HEK293 (cell line): ENCODE measurements at regions not wholly inside any gene's neighbourhood (a gene's known extent, or its start where the extent isn't known, plus 50 kb on each side); places are given as distances from the start of the nearest gene placed in this dataset.

Experiments used
- CTCF ChIA-PET: fragments of 350-600 bp; formaldehyde crosslinking; extraction: SDS; loops from one replicate; lab custom pipeline; 2021; ENCODE audit warnings: antibody characterized with exemption; lab: Yijun Ruan, JAX
- POLR2A ChIA-PET: fragments of 300-600 bp; formaldehyde crosslinking; extraction: SDS; loops from one replicate; lab custom pipeline; 2020; ENCODE audit warnings: antibody characterized with exemption, inconsistent platforms; lab: Yijun Ruan, JAX
- H3K27ac ChIP-seq: fragments of 200-500 bp; sonication (Bioruptor generic); 2 replicates; pipeline ENCODE4 v1.5.1; 2014; ENCODE audit warnings: low read depth, low read length, control low read depth, inconsistent platforms; ENCODE audit errors: extremely low read depth
- H3K36me3 ChIP-seq, 2 experiments: fragments of 200-500 bp in 1 of 2; sonication (Bioruptor generic) in 1 of 2; 1 replicate in 1 of 2; 2 replicates in 1 of 2; pipeline ENCODE4 v1.5.1; 2014 to 2017; ENCODE audit warnings: inconsistent platforms in 2 of 2, low read length in 2 of 2; ENCODE audit not compliant: control insufficient read depth in 2 of 2, insufficient read depth in 1 of 2
- H3K4me1 ChIP-seq: fragments of 200-500 bp; sonication (Bioruptor generic); 2 replicates; pipeline ENCODE4 v1.5.1; 2014; ENCODE audit warnings: mild to moderate bottlenecking, low read length, inconsistent platforms; ENCODE audit not compliant: control insufficient read depth, insufficient read depth
- H3K4me3 ChIP-seq: 2 replicates; pipeline ENCODE4 v1.5.1; 2011; ENCODE audit warnings: low read depth, mild to moderate bottlenecking, control low read depth, low read length, moderate library complexity
- H3K9me3 ChIP-seq: fragments of 200-500 bp; sonication (Bioruptor generic); 2 replicates; pipeline ENCODE4 v1.5.1; 2014; ENCODE audit warnings: low read depth, low read length, inconsistent platforms; ENCODE audit not compliant: control insufficient read depth, insufficient read depth
- BCL11A ChIP-seq: fragments of 450-650 bp; formaldehyde crosslinking; IDR thresholded peaks from 2 replicates; pipeline ENCODE4 v1.5.1; 2016; ENCODE audit warnings: low read depth, missing biosample characterization, missing genetic modification characterization
- KLF7 ChIP-seq: fragments of 450-650 bp; formaldehyde crosslinking; IDR thresholded peaks from 2 replicates; pipeline ENCODE4 v1.5.1; 2016; ENCODE audit warnings: missing biosample characterization, missing genetic modification characterization, borderline replicate concordance
- ZBTB7A ChIP-seq: fragments of 450-650 bp; formaldehyde crosslinking; IDR thresholded peaks from 2 replicates; pipeline ENCODE4 v1.5.1; 2016; ENCODE audit warnings: low read depth, missing biosample characterization, missing genetic modification characterization
- ZNF114 ChIP-seq: fragments of 450-650 bp; formaldehyde crosslinking; IDR thresholded peaks from 2 replicates; pipeline ENCODE4 v1.5.0; 2017; ENCODE audit warnings: missing biosample characterization, missing genetic modification characterization
- ZNF19 ChIP-seq: fragments of 450-650 bp; formaldehyde crosslinking; IDR thresholded peaks from 2 replicates; pipeline ENCODE4; 2016; ENCODE audit warnings: missing biosample characterization, missing genetic modification characterization, low read depth
- ZNF335 ChIP-seq: fragments of 450-650 bp; formaldehyde crosslinking; conservative IDR thresholded peaks from 2 replicates; pipeline ENCODE4 v1.5.1; 2016; ENCODE audit warnings: missing biosample characterization, missing genetic modification characterization
- ZNF341 ChIP-seq: fragments of 450-650 bp; formaldehyde crosslinking; IDR thresholded peaks from 2 replicates; pipeline ENCODE4; 2016; ENCODE audit warnings: low read depth, missing biosample characterization, missing genetic modification characterization
- ZNF510 ChIP-seq: fragments of 450-650 bp; formaldehyde crosslinking; IDR thresholded peaks from 2 replicates; pipeline ENCODE4 v1.5.1; 2018; ENCODE audit warnings: mild to moderate bottlenecking, missing genetic modification characterization, missing biosample characterization; ENCODE audit not compliant: insufficient replicate concordance
- ZNF521 ChIP-seq: fragments of 450-650 bp; formaldehyde crosslinking; IDR thresholded peaks from 2 replicates; pipeline ENCODE4 v1.5.1; 2017; ENCODE audit warnings: missing biosample characterization, mild to moderate bottlenecking, missing genetic modification characterization
- ZNF791 ChIP-seq: fragments of 450-650 bp; formaldehyde crosslinking; IDR thresholded peaks from 2 replicates; pipeline ENCODE4 v1.5.1; 2016; ENCODE audit warnings: missing biosample characterization, missing genetic modification characterization
- TF ChIP-seq, protein P1 (sequence below): fragments of 450-650 bp; formaldehyde crosslinking; IDR thresholded peaks from 2 replicates; pipeline ENCODE4 v1.5.1; 2017; ENCODE audit warnings: missing biosample characterization, missing genetic modification characterization
- TF ChIP-seq, protein P2 (sequence below): fragments of 450-650 bp; formaldehyde crosslinking; IDR thresholded peaks from 2 replicates; pipeline ENCODE4 v1.5.1; 2016; ENCODE audit warnings: missing biosample characterization, missing genetic modification characterization
- TF ChIP-seq, protein P3 (sequence below): fragments of 450-650 bp; formaldehyde crosslinking; IDR thresholded peaks from 2 replicates; pipeline ENCODE4 v1.5.1; 2016; ENCODE audit warnings: missing biosample characterization, missing genetic modification characterization
- TF ChIP-seq, protein P4 (sequence below): fragments of 450-650 bp; formaldehyde crosslinking; IDR thresholded peaks from 2 replicates; pipeline ENCODE4 v1.5.1; 2016; ENCODE audit warnings: missing biosample characterization, missing genetic modification characterization
- TF ChIP-seq, protein P5 (sequence below): fragments of 450-650 bp; formaldehyde crosslinking; IDR thresholded peaks from 2 replicates; pipeline ENCODE4 v1.5.1; 2016; ENCODE audit warnings: missing biosample characterization, missing genetic modification characterization
- TF ChIP-seq, protein P6 (sequence below): fragments of 450-650 bp; formaldehyde crosslinking; optimal IDR thresholded peaks from 2 replicates; pipeline ENCODE3; 2016; ENCODE audit warnings: missing biosample characterization, mild to moderate bottlenecking, missing genetic modification characterization
- TF ChIP-seq, protein P7 (sequence below): fragments of 450-650 bp; formaldehyde crosslinking; IDR thresholded peaks from 2 replicates; pipeline ENCODE4 v1.5.1; 2016; ENCODE audit warnings: missing biosample characterization, missing genetic modification characterization
- TF ChIP-seq, protein P8 (sequence below): fragments of 450-650 bp; formaldehyde crosslinking; IDR thresholded peaks from 2 replicates; pipeline ENCODE4 v1.5.1; 2016; ENCODE audit warnings: missing biosample characterization, missing genetic modification characterization
- TF ChIP-seq, protein P9 (sequence below): fragments of 450-650 bp; formaldehyde crosslinking; IDR thresholded peaks from 2 replicates; pipeline ENCODE4 v1.5.1; 2016; ENCODE audit warnings: missing biosample characterization, missing genetic modification characterization

DNA sequence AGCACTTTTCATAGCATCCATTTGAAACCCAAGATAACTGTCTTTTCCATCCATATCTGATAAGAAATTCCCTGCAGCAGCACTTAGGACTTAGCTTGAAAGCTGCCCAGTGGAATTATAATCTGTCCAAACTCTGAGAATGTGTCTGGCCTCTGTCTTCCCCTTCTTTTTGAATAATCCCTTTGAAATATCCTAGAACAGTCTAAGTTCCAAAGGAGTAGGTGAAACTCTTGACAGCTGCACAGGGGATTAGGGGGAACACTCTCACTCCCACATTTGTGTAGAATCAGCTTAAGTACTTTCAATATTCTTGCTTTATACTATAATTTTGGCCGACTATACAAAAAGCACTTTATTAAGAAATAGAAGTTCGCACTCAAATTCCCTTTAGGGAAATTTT, 157.7 kb downstream of the PAPSS1 start:
- POLR2A ChIA-PET, result no interaction called here
- H3K9me3 ChIP-seq, result no peaks in the 10 kb centered on the region
- no peak for TF ChIP-seq KLF7
- TF ChIP-seq, protein P1, sequence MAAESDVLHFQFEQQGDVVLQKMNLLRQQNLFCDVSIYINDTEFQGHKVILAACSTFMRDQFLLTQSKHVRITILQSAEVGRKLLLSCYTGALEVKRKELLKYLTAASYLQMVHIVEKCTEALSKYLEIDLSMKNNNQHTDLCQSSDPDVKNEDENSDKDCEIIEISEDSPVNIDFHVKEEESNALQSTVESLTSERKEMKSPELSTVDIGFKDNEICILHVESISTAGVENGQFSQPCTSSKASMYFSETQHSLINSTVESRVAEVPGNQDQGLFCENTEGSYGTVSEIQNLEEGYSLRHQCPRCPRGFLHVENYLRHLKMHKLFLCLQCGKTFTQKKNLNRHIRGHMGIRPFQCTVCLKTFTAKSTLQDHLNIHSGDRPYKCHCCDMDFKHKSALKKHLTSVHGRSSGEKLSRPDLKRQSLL, result no peak
- TF ChIP-seq, protein P2, sequence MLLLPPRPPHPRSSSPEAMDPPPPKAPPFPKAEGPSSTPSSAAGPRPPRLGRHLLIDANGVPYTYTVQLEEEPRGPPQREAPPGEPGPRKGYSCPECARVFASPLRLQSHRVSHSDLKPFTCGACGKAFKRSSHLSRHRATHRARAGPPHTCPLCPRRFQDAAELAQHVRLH (tag by site-specific recombination), result no peak
- TF ChIP-seq, protein P3, sequence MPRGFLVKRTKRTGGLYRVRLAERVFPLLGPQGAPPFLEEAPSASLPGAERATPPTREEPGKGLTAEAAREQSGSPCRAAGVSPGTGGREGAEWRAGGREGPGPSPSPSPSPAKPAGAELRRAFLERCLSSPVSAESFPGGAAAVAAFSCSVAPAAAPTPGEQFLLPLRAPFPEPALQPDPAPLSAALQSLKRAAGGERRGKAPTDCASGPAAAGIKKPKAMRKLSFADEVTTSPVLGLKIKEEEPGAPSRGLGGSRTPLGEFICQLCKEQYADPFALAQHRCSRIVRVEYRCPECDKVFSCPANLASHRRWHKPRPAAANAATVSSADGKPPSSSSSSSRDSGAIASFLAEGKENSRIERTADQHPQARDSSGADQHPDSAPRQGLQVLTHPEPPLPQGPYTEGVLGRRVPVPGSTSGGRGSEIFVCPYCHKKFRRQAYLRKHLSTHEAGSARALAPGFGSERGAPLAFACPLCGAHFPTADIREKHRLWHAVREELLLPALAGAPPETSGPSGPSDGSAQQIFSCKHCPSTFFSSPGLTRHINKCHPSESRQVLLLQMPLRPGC (tag by site-specific recombination), result no peak
- TF ChIP-seq, protein P4, sequence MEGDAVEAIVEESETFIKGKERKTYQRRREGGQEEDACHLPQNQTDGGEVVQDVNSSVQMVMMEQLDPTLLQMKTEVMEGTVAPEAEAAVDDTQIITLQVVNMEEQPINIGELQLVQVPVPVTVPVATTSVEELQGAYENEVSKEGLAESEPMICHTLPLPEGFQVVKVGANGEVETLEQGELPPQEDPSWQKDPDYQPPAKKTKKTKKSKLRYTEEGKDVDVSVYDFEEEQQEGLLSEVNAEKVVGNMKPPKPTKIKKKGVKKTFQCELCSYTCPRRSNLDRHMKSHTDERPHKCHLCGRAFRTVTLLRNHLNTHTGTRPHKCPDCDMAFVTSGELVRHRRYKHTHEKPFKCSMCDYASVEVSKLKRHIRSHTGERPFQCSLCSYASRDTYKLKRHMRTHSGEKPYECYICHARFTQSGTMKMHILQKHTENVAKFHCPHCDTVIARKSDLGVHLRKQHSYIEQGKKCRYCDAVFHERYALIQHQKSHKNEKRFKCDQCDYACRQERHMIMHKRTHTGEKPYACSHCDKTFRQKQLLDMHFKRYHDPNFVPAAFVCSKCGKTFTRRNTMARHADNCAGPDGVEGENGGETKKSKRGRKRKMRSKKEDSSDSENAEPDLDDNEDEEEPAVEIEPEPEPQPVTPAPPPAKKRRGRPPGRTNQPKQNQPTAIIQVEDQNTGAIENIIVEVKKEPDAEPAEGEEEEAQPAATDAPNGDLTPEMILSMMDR (tag by site-specific recombination), result no peak
- TF ChIP-seq, all 188 proteins: peak for 0
- Histone ChIP-seq H3K4me1 (no peaks in the 10 kb centered on the region), H3K4me3 (no peak overlapping the region), H3K36me3 (no peaks in the 10 kb centered on the region), H3K27ac (no peak overlapping the region)
- CTCF ChIA-PET, result no interaction called here

DNA sequence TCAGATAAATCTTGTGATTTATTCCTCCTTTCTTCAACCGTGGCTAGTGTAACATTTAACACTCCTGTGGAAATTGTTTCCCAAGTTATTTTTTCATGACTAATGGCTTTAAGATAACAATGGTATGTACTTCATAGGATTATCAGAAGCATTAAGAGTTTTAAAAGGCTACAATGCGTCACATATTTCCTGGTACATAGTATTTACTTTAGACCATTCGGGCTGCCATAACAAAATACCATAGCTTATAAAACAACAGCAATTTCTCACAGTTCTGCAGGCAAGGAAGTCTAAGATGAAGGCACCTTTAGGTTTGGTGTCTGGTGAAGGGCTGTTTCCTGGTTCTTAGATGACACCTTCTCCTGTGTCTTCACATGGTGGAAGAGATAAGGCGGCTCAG, 158.6 kb downstream of the PAPSS1 start:
- CTCF ChIA-PET, result interaction anchor here (0.6 kb wide), 1 partner anchor 1296 kb away, joined by 4 read pairs; no protein-coding TSS in a partner anchor
- H3K36me3 ChIP-seq, result no peaks in the 10 kb centered on the region
- H3K9me3 ChIP-seq, result no peaks in the 10 kb centered on the region
- POLR2A ChIA-PET, result no interaction called here
- TF ChIP-seq ZNF341 (tag by site-specific recombination), result no peak
- no peak for TF ChIP-seq ZNF114 (tag by site-specific recombination)
- no peak for TF ChIP-seq ZBTB7A (tag by site-specific recombination)
- TF ChIP-seq ZNF510 (tag by site-specific recombination), result no peak
- TF ChIP-seq, protein P5, sequence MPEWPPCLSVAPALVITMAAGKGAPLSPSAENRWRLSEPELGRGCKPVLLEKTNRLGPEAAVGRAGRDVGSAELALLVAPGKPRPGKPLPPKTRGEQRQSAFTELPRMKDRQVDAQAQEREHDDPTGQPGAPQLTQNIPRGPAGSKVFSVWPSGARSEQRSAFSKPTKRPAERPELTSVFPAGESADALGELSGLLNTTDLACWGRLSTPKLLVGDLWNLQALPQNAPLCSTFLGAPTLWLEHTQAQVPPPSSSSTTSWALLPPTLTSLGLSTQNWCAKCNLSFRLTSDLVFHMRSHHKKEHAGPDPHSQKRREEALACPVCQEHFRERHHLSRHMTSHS (tag by site-specific recombination), result no peak
- TF ChIP-seq, protein P6, sequence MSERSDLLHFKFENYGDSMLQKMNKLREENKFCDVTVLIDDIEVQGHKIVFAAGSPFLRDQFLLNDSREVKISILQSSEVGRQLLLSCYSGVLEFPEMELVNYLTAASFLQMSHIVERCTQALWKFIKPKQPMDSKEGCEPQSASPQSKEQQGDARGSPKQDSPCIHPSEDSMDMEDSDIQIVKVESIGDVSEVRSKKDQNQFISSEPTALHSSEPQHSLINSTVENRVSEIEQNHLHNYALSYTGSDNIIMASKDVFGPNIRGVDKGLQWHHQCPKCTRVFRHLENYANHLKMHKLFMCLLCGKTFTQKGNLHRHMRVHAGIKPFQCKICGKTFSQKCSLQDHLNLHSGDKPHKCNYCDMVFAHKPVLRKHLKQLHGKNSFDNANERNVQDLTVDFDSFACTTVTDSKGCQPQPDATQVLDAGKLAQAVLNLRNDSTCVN, result no peak
- no peak for TF ChIP-seq ZNF19 (tag by site-specific recombination)
- TF ChIP-seq, protein P7, sequence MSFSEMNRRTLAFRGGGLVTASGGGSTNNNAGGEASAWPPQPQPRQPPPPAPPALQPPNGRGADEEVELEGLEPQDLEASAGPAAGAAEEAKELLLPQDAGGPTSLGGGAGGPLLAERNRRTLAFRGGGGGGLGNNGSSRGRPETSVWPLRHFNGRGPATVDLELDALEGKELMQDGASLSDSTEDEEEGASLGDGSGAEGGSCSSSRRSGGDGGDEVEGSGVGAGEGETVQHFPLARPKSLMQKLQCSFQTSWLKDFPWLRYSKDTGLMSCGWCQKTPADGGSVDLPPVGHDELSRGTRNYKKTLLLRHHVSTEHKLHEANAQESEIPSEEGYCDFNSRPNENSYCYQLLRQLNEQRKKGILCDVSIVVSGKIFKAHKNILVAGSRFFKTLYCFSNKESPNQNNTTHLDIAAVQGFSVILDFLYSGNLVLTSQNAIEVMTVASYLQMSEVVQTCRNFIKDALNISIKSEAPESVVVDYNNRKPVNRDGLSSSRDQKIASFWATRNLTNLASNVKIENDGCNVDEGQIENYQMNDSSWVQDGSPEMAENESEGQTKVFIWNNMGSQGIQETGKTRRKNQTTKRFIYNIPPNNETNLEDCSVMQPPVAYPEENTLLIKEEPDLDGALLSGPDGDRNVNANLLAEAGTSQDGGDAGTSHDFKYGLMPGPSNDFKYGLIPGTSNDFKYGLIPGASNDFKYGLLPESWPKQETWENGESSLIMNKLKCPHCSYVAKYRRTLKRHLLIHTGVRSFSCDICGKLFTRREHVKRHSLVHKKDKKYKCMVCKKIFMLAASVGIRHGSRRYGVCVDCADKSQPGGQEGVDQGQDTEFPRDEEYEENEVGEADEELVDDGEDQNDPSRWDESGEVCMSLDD, result no peak
- no peak for TF ChIP-seq ZNF335 (tag by site-specific recombination)
- TF ChIP-seq, protein P8, sequence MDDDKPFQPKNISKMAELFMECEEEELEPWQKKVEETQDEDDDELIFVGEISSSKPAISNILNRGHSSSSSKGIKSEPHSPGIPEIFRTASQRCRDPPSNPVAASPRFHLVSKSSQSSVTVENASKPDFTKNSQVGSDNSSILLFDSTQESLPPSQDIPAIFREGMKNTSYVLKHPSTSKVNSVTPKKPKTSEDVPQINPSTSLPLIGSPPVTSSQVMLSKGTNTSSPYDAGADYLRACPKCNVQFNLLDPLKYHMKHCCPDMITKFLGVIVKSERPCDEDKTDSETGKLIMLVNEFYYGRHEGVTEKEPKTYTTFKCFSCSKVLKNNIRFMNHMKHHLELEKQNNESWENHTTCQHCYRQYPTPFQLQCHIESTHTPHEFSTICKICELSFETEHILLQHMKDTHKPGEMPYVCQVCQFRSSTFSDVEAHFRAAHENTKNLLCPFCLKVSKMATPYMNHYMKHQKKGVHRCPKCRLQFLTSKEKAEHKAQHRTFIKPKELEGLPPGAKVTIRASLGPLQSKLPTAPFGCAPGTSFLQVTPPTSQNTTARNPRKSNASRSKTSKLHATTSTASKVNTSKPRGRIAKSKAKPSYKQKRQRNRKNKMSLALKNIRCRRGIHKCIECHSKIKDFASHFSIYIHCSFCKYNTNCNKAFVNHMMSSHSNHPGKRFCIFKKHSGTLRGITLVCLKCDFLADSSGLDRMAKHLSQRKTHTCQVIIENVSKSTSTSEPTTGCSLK (tag by site-specific recombination), result no peak
- TF ChIP-seq, protein P1, result no peak
- TF ChIP-seq ZNF791 (tag by site-specific recombination), result no peak
- no peak for TF ChIP-seq BCL11A (tag by site-specific recombination)
- no peak for TF ChIP-seq ZNF521 (tag by site-specific recombination)
- TF ChIP-seq, protein P9, sequence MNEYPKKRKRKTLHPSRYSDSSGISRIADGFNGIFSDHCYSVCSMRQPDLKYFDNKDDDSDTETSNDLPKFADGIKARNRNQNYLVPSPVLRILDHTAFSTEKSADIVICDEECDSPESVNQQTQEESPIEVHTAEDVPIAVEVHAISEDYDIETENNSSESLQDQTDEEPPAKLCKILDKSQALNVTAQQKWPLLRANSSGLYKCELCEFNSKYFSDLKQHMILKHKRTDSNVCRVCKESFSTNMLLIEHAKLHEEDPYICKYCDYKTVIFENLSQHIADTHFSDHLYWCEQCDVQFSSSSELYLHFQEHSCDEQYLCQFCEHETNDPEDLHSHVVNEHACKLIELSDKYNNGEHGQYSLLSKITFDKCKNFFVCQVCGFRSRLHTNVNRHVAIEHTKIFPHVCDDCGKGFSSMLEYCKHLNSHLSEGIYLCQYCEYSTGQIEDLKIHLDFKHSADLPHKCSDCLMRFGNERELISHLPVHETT (tag by site-specific recombination), result no peak
- H3K4me3 ChIP-seq, result no peak overlapping the region
- no peak overlapping the region for H3K27ac ChIP-seq
- no peaks in the 10 kb centered on the region for H3K4me1 ChIP-seq
